ENCODE measurements at regions not wholly inside any gene's neighbourhood (a gene's known extent, or its start where the extent isn't known, plus 50 kb on each side); places are given as distances from the start of the nearest gene placed in this dataset.

DNA sequence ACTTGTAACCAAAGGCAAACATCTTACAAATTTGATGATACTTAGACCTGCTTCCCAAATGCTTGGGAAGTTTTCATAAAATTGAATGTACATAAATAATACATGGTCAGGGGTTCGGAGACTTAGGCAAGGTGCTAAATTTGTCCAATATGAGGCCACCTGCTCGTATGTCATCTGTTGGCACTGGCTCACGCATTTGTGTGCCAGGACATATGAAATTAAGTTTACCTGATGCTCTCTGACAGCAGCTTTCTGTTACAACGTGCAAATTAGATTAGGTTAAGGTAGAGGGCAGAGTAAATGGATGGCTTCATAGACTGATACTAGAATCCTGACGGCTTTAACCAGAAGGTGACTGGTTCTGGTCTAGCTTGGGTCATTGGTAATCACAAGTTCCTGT is 970.3 kb upstream of the RBFOX1 start:
- H3K18ac ChIP-seq (ENCODE audit: low read depth, low read length) = no peak overlapping the region
- H3K27me3 ChIP-seq (ENCODE audit: control insufficient read depth, insufficient read depth, low read length) = no peaks in the 10 kb centered on the region
- no peak overlapping the region for H3K14ac ChIP-seq (replicated peaks; ENCODE audit: low read depth, low read length)
- no peaks in the 10 kb centered on the region for H4K20me1 ChIP-seq (ENCODE audit: insufficient read depth, low read length)
- CTCF ChIA-PET = no interaction called here
- TF ChIP-seq CHD1 (IDR thresholded peaks at IDR 0.05; ENCODE audit: low read depth, low read length) (no peak), RAD21 (IDR thresholded peaks at IDR 0.05; ENCODE audit: low read length) (no peak), CTCF (conservative IDR thresholded peaks at IDR 0.05; ENCODE audit: low read depth, low read length) (no peak), MAFK (IDR thresholded peaks at IDR 0.05; ENCODE audit: low read depth, low read length) (no peak), FOS (IDR thresholded peaks at IDR 0.05; ENCODE audit: low read depth, low read length) (no peak), MAZ (IDR thresholded peaks at IDR 0.05; ENCODE audit: borderline replicate concordance, low read depth, low read length) (no peak), RCOR1 (IDR thresholded peaks at IDR 0.05; ENCODE audit: insufficient replicate concordance, low read length) (no peak), MXI1 (IDR thresholded peaks at IDR 0.05; ENCODE audit: borderline replicate concordance, low read depth, low read length) (no peak), NFE2L2 (IDR thresholded peaks at IDR 0.05; ENCODE audit: low read depth, low read length) (no peak), ELK1 (IDR thresholded peaks at IDR 0.05; ENCODE audit: borderline replicate concordance, low read depth, low read length) (no peak), CEBPB (IDR thresholded peaks at IDR 0.05; ENCODE audit: low read depth, low read length) (no peak), RFX5 (IDR thresholded peaks at IDR 0.05; ENCODE audit: low read depth, low read length) (no peak), POLR2A (IDR thresholded peaks at IDR 0.05; ENCODE audit: low read depth, low read length) (no peak), BHLHE40 (IDR thresholded peaks at IDR 0.05; ENCODE audit: low read depth, low read length) (no peak), SMC3 (IDR thresholded peaks at IDR 0.05; ENCODE audit: low read depth, low read length) (no peak)
- TF ChIP-seq, protein P1, sequence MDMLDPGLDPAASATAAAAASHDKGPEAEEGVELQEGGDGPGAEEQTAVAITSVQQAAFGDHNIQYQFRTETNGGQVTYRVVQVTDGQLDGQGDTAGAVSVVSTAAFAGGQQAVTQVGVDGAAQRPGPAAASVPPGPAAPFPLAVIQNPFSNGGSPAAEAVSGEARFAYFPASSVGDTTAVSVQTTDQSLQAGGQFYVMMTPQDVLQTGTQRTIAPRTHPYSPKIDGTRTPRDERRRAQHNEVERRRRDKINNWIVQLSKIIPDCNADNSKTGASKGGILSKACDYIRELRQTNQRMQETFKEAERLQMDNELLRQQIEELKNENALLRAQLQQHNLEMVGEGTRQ (IDR thresholded peaks at IDR 0.05; ENCODE audit: low read depth, low read length) = no peak
- H4K8ac ChIP-seq (ENCODE audit: low read depth in 2 of 2, low read length in 2 of 2) = no peak overlapping the region
- intact Hi-C loops (cut with micrococcal nuclease) (no loop called here), dilution Hi-C loops (cut with HindIII; ENCODE audit: low sequenced_read_pairs, unreplicated experiment) (no loop called here), in situ Hi-C loops (cut with MboI; ENCODE audit: low sequenced_read_pairs) (no loop called here)
- H3K4me2 ChIP-seq (ENCODE audit: low read depth, low read length) = no peak overlapping the region
- peaks cover 2% of the 10 kb centered on the region; the same call in 1 of the 2 replicates for H3K9me3 ChIP-seq (ENCODE audit: control insufficient read depth, insufficient read depth, low read length)
- no peaks in the 10 kb centered on the region for H3K4me1 ChIP-seq (ENCODE audit: control insufficient read depth, insufficient read depth, low read length)
- no peaks in the 10 kb centered on the region for H3K36me3 ChIP-seq (ENCODE audit: control insufficient read depth, insufficient read depth, low read length)
- H3K27ac ChIP-seq (ENCODE audit: insufficient read depth, low read length) = no peak overlapping the region
- H3K9ac ChIP-seq (ENCODE audit: low read depth, low read length) = no peak overlapping the region
- POLR2A ChIA-PET (ENCODE audit: unreplicated experiment) = no interaction called here
- no peak overlapping the region for H2BK5ac ChIP-seq (ENCODE audit: low read depth, low read length, poor library complexity, severe bottlenecking)
- no peak overlapping the region for H3K4me3 ChIP-seq (ENCODE audit: insufficient read depth, low read depth, low read length)
- no peak overlapping the region for H3K4ac ChIP-seq (ENCODE audit: low read depth, low read length)
- H2BK15ac ChIP-seq (ENCODE audit: low read depth, low read length) = no peak overlapping the region
- no peaks in the 10 kb centered on the region for H3K9me1 ChIP-seq (ENCODE audit: insufficient read depth, low read length)
- H2AK5ac ChIP-seq (ENCODE audit: low read depth, low read length) = no peak overlapping the region
- no peak overlapping the region for H2AK9ac ChIP-seq (replicated peaks; ENCODE audit: low read depth, low read length, poor library complexity)
- no peaks in the 10 kb centered on the region for H3K79me1 ChIP-seq (ENCODE audit: low read depth in 1 of 2, low read length in 2 of 2)
- H4K5ac ChIP-seq (ENCODE audit: low read depth, low read length) = no peak overlapping the region
- WGBS, 2 experiments (ENCODE audit: extremely low coverage in 2 of 2, insufficient read length in 1 of 2) = 0% methylated on average over 1 of the region's 5 CpGs; no CpG with 5 or more reads in 1 of the 2 experiments
- no peak overlapping the region for H2BK20ac ChIP-seq (ENCODE audit: low read depth, low read length)
- BruUV-seq (replicated peaks) = no TSS peak
- no peak overlapping the region for H2BK120ac ChIP-seq (ENCODE audit: low read depth, low read length)
- DNase-seq = no peak
- H3K56ac ChIP-seq (ENCODE audit: extremely low read depth, insufficient read depth, low read length) = no peak overlapping the region
- no peak overlapping the region for H4K91ac ChIP-seq (ENCODE audit: insufficient read depth, low read depth, low read length)
- no peak overlapping the region for H3K23ac ChIP-seq (ENCODE audit: low read depth, low read length)
- ATAC-seq (ENCODE audit: low read depth) = no peak
- H2AFZ ChIP-seq (replicated peaks; ENCODE audit: low read length, poor library complexity) = no peak overlapping the region
